IMR-90 (cell line): ENCODE measurements at regions not wholly inside any gene's neighbourhood (a gene's known extent, or its start where the extent isn't known, plus 50 kb on each side); places are given as distances from the start of the nearest gene placed in this dataset.

Source experiments
- ATAC-seq: fragments of 200-7000 bp; cut with Tn5 transposase; 2 replicates; pipeline ENCODE4 v1.9.1; 2020; ENCODE audit warnings: low read depth, mild to moderate bottlenecking, moderate library complexity
- BruUV-seq: library from RNA; stranded (reverse); fragments of 400-500 nt; replicated peaks from 2 replicates; lab custom pipeline; 2021; lab: Mats Ljungman, UMichigan
- CTCF ChIA-PET: fragments of 300-600 bp; formaldehyde crosslinking; extraction: SDS; loops from one replicate; lab custom pipeline; 2021; ENCODE audit warnings: antibody characterized with exemption; lab: Yijun Ruan, JAX
- POLR2A ChIA-PET: fragments of 300-600 bp; sonication (Branson Sonifier 250); formaldehyde crosslinking; loops from one replicate; lab custom pipeline; 2022; ENCODE audit warnings: antibody characterized with exemption; ENCODE audit not compliant: unreplicated experiment; lab: Charles Lee
- DNase-seq: peaks from one replicate; pipeline ENCODE4 v3.0.0; 2013
- H2AFZ ChIP-seq: replicated peaks from 2 replicates; pipeline ENCODE3; 2013; ENCODE audit warnings: low read length, mild to moderate bottlenecking; ENCODE audit not compliant: poor library complexity
- H2AK5ac ChIP-seq: 2 replicates; pipeline ENCODE4 v1.6.1; 2013; ENCODE audit warnings: low read depth, low read length, inconsistent platforms
- H2AK9ac ChIP-seq: replicated peaks from 2 replicates; pipeline ENCODE3; 2013; ENCODE audit warnings: mild to moderate bottlenecking, low read depth, low read length, moderate library complexity; ENCODE audit not compliant: poor library complexity
- H2BK120ac ChIP-seq: 2 replicates; pipeline ENCODE4 v1.6.1; 2013; ENCODE audit warnings: low read depth, low read length, inconsistent platforms
- H2BK15ac ChIP-seq: 3 replicates; pipeline ENCODE4 v1.6.1; 2013; ENCODE audit warnings: low read depth, low read length, inconsistent platforms
- H2BK20ac ChIP-seq: 2 replicates; pipeline ENCODE4 v1.6.1; 2013; ENCODE audit warnings: low read depth, mild to moderate bottlenecking, inconsistent platforms, low read length, moderate library complexity
- H2BK5ac ChIP-seq: 2 replicates; pipeline ENCODE4 v1.6.1; 2013; ENCODE audit warnings: mild to moderate bottlenecking, low read depth, low read length, inconsistent platforms; ENCODE audit not compliant: poor library complexity, severe bottlenecking
- H3K14ac ChIP-seq: replicated peaks from 2 replicates; pipeline ENCODE4 v1.6.1; 2013; ENCODE audit warnings: low read depth, low read length, inconsistent platforms
- H3K18ac ChIP-seq: 2 replicates; pipeline ENCODE4 v1.6.1; 2013; ENCODE audit warnings: low read depth, low read length, control low read depth
- H3K23ac ChIP-seq: 2 replicates; pipeline ENCODE4 v1.6.1; 2013; ENCODE audit warnings: low read depth, low read length, inconsistent platforms
- H3K27ac ChIP-seq: 2 replicates; pipeline ENCODE4 v1.5.1; 2013; ENCODE audit warnings: mild to moderate bottlenecking, control low read depth, low read length; ENCODE audit not compliant: insufficient read depth
- H3K27me3 ChIP-seq: 2 replicates; pipeline ENCODE4 v1.6.1; 2013; ENCODE audit warnings: low read length; ENCODE audit not compliant: control insufficient read depth, insufficient read depth
- H3K36me3 ChIP-seq: 2 replicates; pipeline ENCODE4 v1.6.1; 2013; ENCODE audit warnings: low read length, mixed read lengths; ENCODE audit not compliant: control insufficient read depth, insufficient read depth
- H3K4ac ChIP-seq: 2 replicates; pipeline ENCODE4 v1.6.1; 2013; ENCODE audit warnings: low read depth, low read length, inconsistent platforms
- H3K4me1 ChIP-seq: 2 replicates; pipeline ENCODE4 v1.6.1; 2013; ENCODE audit warnings: low read length, mixed read lengths; ENCODE audit not compliant: control insufficient read depth, insufficient read depth
- H3K4me2 ChIP-seq: 2 replicates; pipeline ENCODE4 v1.6.1; 2013; ENCODE audit warnings: low read depth, mild to moderate bottlenecking, control low read depth, low read length, moderate library complexity
- H3K4me3 ChIP-seq: 2 replicates; pipeline ENCODE4 v1.5.1; 2013; ENCODE audit warnings: low read depth, mild to moderate bottlenecking, control low read depth, low read length, moderate library complexity; ENCODE audit not compliant: insufficient read depth
- H3K56ac ChIP-seq: 2 replicates; pipeline ENCODE4 v1.6.1; 2013; ENCODE audit warnings: low read length, inconsistent platforms; ENCODE audit not compliant: insufficient read depth; ENCODE audit errors: extremely low read depth
- H3K79me1 ChIP-seq, 2 experiments: 2 replicates each; pipeline ENCODE4 v1.6.1; 2013; ENCODE audit warnings: low read length in 2 of 2, inconsistent platforms in 1 of 2, low read depth in 1 of 2
- H3K9ac ChIP-seq: 2 replicates; pipeline ENCODE4 v1.6.1; 2013; ENCODE audit warnings: low read depth, low read length, control low read depth
- H3K9me1 ChIP-seq: 2 replicates; pipeline ENCODE4 v1.6.1; 2013; ENCODE audit warnings: low read length, inconsistent platforms; ENCODE audit not compliant: insufficient read depth
- H3K9me3 ChIP-seq: 2 replicates; pipeline ENCODE4 v1.6.1; 2013; ENCODE audit warnings: low read length; ENCODE audit not compliant: control insufficient read depth, insufficient read depth
- H4K20me1 ChIP-seq: 2 replicates; pipeline ENCODE4 v1.6.1; 2013; ENCODE audit warnings: low read length, inconsistent platforms; ENCODE audit not compliant: insufficient read depth
- H4K5ac ChIP-seq: 2 replicates; pipeline ENCODE4 v1.6.1; 2013; ENCODE audit warnings: mild to moderate bottlenecking, low read depth, low read length, control low read depth
- H4K8ac ChIP-seq, 2 experiments: 2 replicates each; pipeline ENCODE4 v1.6.1; 2013; ENCODE audit warnings: low read depth in 2 of 2, low read length in 2 of 2, control low read depth in 1 of 2, inconsistent platforms in 1 of 2
- H4K91ac ChIP-seq: 2 replicates; pipeline ENCODE4 v1.6.1; 2013; ENCODE audit warnings: low read depth, low read length, inconsistent platforms; ENCODE audit not compliant: insufficient read depth
- BHLHE40 ChIP-seq: fragments of 150-350 bp; IDR thresholded peaks from 2 replicates; pipeline ENCODE4 v1.6.1; 2016; ENCODE audit warnings: mild to moderate bottlenecking, low read depth, low read length
- CEBPB ChIP-seq: IDR thresholded peaks from 2 replicates; pipeline ENCODE4 v1.6.1; 2012; ENCODE audit warnings: low read depth, low read length, improper control_type of control experiment
- MAFK ChIP-seq: IDR thresholded peaks from 2 replicates; pipeline ENCODE4 v1.6.1; 2012; ENCODE audit warnings: low read depth, low read length, improper control_type of control experiment
- MAZ ChIP-seq: IDR thresholded peaks from 2 replicates; pipeline ENCODE4 v1.6.1; 2012; ENCODE audit warnings: low read depth, mild to moderate bottlenecking, low read length, improper control_type of control experiment, moderate library complexity, borderline replicate concordance
- MXI1 ChIP-seq: IDR thresholded peaks from 2 replicates; pipeline ENCODE4 v1.6.1; 2012; ENCODE audit warnings: low read depth, mild to moderate bottlenecking, low read length, moderate library complexity, borderline replicate concordance
- NFE2L2 ChIP-seq: fragments of 150-350 bp; IDR thresholded peaks from 2 replicates; pipeline ENCODE4 v1.6.1; 2016; ENCODE audit warnings: low read depth, mild to moderate bottlenecking, low read length
- POLR2A ChIP-seq: IDR thresholded peaks from 2 replicates; pipeline ENCODE4 v1.6.1; 2012; ENCODE audit warnings: mild to moderate bottlenecking, low read depth, low read length
- RCOR1 ChIP-seq: IDR thresholded peaks from 2 replicates; pipeline ENCODE4 v1.6.1; 2012; ENCODE audit warnings: mild to moderate bottlenecking, low read length, improper control_type of control experiment; ENCODE audit not compliant: insufficient replicate concordance
- RFX5 ChIP-seq: IDR thresholded peaks from 2 replicates; pipeline ENCODE4 v1.8.0; 2012; ENCODE audit warnings: low read depth, mild to moderate bottlenecking, low read length, moderate library complexity
- SMC3 ChIP-seq: fragments of 150-350 bp; IDR thresholded peaks from 2 replicates; pipeline ENCODE4 v1.6.1; 2016; ENCODE audit warnings: low read depth, mild to moderate bottlenecking, antibody characterized with exemption, low read length, moderate library complexity
- USF2 ChIP-seq: fragments of 150-350 bp; IDR thresholded peaks from 2 replicates; pipeline ENCODE4 v1.6.1; 2017; ENCODE audit warnings: mild to moderate bottlenecking, antibody characterized with exemption, low read length, low read depth
- WGBS, 2 experiments: methylation state at CpG; one replicate each; pipeline versions ENCODE4 v1.1.5 to v1.1.7; 2013; ENCODE audit warnings: missing lambda C conversion rate in 2 of 2; ENCODE audit not compliant: insufficient read length in 1 of 2; ENCODE audit errors: extremely low coverage in 2 of 2; 5-methylcytosine and 5-hydroxymethylcytosine counted together
- dilution Hi-C: fragments of 300-500 bp; cut with HindIII; formaldehyde crosslinking; loops from one replicate; pipeline ENCODE4 v1.14.3; 2018; ENCODE audit warnings: low sequenced_read_pairs; ENCODE audit not compliant: unreplicated experiment
- in situ Hi-C: fragments of 300-500 bp; cut with MboI; formaldehyde crosslinking; loops from 3 replicates; pipeline ENCODE4 v1.14.3; 2019; ENCODE audit warnings: low sequenced_read_pairs, inconsistent platforms, mixed read lengths
- intact Hi-C: fragments of 100-400 bp; cut with micrococcal nuclease; formaldehyde crosslinking; loops from 2 replicates; pipeline ENCODE4 v1.10.0; 2022
- TF ChIP-seq, protein P1 (sequence below): conservative IDR thresholded peaks from 2 replicates; pipeline ENCODE4 v1.5.1; 2012; ENCODE audit warnings: mild to moderate bottlenecking, low read depth, low read length, improper control_type of control experiment

DNA sequence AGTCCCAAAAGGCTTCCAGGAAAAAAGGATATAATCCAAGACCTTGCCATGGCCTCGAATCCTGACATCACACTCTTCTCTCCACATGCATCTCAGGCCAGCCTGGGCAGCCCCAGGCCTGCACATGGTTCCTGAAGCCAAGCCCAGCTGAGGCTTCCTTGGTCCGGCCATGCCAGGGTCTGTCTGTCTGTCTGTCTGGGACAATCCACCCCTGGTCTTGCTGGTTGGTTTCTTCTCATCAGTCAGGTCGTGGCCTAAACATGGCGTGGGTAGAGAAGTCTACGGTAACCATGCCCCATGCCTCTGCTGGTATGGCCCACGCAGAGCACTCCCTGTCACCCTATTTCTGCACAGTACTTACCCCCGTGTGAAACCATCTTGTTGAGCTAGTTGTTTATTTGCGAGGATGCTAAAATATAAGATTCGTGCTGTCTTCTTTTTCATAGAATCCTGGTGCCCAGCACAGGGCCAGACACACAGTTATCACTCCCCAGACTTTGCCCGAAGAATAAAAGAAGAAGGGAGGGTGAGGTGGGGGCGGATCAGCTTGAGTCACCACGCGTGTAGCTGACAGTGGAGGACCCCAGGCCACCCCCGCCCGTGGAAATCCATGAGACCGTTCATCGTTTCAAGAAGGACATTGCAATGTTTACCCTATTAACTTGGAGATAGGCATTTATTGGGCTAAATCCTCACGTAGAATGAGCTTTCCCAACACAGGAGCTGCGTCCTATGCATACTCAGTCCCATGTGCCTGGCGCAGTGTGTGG is 107.2 kb downstream of the RNASET2 start:
- CTCF ChIA-PET = no interaction called here
- no TSS peak for BruUV-seq
- no peak overlapping the region for H4K5ac ChIP-seq
- H4K8ac ChIP-seq = no peak overlapping the region
- H3K4me2 ChIP-seq = no peak overlapping the region
- intact Hi-C loops (no loop called here), dilution Hi-C loops (no loop called here), in situ Hi-C loops (no loop called here)
- no peak overlapping the region for H3K23ac ChIP-seq
- H2BK5ac ChIP-seq = no peak overlapping the region
- no peaks in the 10 kb centered on the region for H3K36me3 ChIP-seq
- ATAC-seq (no peak), DNase-seq (no peak)
- no peaks in the 10 kb centered on the region for H3K27me3 ChIP-seq
- H2BK120ac ChIP-seq = no peak overlapping the region
- no peak overlapping the region for H2BK20ac ChIP-seq
- no peaks in the 10 kb centered on the region for H3K9me1 ChIP-seq
- TF ChIP-seq BHLHE40 (no peak), POLR2A (no peak), SMC3 (no peak), MAZ (no peak), RFX5 (no peak), USF2 (no peak), CEBPB (no peak), RCOR1 (no peak), NFE2L2 (no peak), MXI1 (no peak), MAFK (no peak)
- TF ChIP-seq, protein P1, sequence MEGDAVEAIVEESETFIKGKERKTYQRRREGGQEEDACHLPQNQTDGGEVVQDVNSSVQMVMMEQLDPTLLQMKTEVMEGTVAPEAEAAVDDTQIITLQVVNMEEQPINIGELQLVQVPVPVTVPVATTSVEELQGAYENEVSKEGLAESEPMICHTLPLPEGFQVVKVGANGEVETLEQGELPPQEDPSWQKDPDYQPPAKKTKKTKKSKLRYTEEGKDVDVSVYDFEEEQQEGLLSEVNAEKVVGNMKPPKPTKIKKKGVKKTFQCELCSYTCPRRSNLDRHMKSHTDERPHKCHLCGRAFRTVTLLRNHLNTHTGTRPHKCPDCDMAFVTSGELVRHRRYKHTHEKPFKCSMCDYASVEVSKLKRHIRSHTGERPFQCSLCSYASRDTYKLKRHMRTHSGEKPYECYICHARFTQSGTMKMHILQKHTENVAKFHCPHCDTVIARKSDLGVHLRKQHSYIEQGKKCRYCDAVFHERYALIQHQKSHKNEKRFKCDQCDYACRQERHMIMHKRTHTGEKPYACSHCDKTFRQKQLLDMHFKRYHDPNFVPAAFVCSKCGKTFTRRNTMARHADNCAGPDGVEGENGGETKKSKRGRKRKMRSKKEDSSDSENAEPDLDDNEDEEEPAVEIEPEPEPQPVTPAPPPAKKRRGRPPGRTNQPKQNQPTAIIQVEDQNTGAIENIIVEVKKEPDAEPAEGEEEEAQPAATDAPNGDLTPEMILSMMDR = no peak
- H3K4me1 ChIP-seq = no peaks in the 10 kb centered on the region
- H2AK5ac ChIP-seq = no peak overlapping the region
- no peak overlapping the region for H3K14ac ChIP-seq
- no peak overlapping the region for H4K91ac ChIP-seq
- no peak overlapping the region for H2AFZ ChIP-seq
- no peak overlapping the region for H3K27ac ChIP-seq
- POLR2A ChIA-PET = no interaction called here
- no peaks in the 10 kb centered on the region for H4K20me1 ChIP-seq
- WGBS, 2 experiments = 70% methylated on average over 4 of the region's 20 CpGs; no CpG with 5 or more reads in 1 of the 2 experiments
- H2AK9ac ChIP-seq = no peak overlapping the region
- no peak overlapping the region for H3K4me3 ChIP-seq
- no peak overlapping the region for H3K4ac ChIP-seq
- H3K56ac ChIP-seq = no peak overlapping the region
- no peak overlapping the region for H3K18ac ChIP-seq
- H2BK15ac ChIP-seq = no peak overlapping the region
- no peak overlapping the region for H3K9ac ChIP-seq
- no peaks in the 10 kb centered on the region for H3K9me3 ChIP-seq
- H3K79me1 ChIP-seq = no peaks in the 10 kb centered on the region
